Stimulated activated CD8-positive, alpha-beta memory T cell treated with anti-CD3 and anti-CD28 coated beads, Interleukin-4, amount 100 ng/mL, for 4 hours (primary cell): ENCODE measurements at regions not wholly inside any gene's neighbourhood (a gene's known extent, or its start where the extent isn't known, plus 50 kb on each side); places are given as distances from the start of the nearest gene placed in this dataset.

Experiments
- DNase-seq, 2 donors: peaks; one replicate each; pipeline ENCODE4 v3.0.0-alpha.2; 2020; ENCODE audit warnings: low read depth in 2 of 2, low spot score in 1 of 2

DNA sequence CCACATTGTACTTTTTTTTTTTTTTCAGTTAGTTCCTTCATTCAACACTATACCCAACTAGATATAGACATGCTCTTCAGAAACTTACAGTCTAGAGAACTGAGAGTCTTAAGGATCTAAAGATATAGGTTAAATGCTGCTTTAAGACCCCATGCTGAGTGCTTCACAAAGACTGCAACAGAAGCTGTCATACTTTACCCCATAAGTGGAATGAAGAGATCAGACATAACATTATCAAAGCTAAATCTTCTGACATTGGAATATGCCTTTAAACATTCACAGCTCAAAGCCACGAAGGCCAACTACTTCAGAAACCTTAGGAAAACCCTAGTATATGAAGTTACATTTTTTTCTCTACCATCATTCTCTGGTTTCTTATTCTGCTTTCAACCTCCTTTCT is 666.4 kb downstream of the KCNT2 start:
- DNase-seq, result no peak

DNA sequence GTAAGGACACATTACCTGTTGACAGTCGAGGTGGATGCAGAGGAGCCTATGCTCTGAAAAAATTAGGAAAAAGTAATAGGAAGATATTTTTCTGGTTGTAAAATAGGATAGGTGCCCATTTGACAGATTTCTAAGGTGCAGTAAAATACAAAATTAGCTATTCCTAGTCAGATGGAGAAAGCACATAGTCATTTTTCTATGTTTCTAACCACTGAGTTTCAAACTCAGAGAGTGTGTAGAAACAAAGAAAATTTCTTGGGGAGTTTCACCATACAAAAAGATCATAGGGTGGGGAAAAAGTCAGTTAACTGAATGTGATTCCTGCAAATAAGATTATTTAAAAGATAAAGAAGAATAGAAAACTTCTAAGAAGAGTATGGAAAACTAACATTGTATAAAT is 666.9 kb downstream of the KCNT2 start:
- DNase-seq, result no peak

DNA sequence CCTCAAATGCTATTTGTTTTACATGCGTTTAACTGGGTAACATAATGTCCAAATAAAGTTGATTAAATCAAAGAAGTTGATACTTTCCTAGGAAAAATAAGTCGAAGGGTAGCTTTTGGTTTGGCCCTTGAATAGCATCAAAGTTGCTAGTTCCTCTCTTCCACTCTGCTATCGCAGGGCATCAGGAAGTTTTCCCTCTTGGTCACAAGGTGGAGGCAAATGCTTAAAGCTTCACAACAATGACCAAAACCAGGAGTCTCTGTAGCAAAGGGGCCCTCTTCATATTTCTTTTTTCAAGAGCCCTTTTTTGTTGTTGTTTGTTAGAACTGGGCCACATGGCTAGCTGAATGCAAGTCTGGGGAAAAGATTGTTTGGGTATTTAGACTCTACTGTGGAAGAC is 668.4 kb downstream of the KCNT2 start:
- DNase-seq, result no peak

DNA sequence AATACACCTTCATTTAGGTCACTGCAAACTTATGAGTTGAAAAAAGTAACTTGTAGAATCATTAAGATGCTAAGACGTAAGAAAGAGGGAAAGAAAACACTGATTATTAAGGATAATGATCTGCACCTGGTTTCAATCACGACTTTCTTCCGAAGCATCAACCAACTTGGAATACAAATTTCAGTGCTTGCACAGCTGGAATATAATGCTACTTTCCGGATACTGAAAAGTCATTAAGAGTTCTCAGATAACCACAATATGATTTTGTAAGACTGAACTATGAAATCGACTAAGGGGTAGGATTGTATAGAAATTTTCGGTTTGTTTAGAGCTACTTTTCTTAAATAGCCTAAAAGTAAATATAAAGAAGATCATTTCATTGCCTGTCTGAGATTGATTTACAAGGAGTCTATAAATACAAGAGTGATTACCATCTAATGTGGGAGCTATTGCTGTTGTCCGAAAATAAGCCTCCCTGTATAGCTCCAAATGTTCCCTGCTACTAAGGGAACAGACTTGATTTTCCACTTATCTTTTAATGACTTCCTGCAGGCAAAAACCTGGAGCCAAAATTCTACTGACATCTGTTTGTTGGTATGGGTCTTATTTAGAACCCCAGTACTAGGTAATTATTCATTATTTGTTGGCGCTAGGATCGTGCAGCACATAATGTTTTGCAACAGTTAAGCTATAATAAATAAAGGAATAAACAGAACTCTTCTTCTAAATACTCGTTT is 673.3 kb downstream of the KCNT2 start:
- no peak for DNase-seq

DNA sequence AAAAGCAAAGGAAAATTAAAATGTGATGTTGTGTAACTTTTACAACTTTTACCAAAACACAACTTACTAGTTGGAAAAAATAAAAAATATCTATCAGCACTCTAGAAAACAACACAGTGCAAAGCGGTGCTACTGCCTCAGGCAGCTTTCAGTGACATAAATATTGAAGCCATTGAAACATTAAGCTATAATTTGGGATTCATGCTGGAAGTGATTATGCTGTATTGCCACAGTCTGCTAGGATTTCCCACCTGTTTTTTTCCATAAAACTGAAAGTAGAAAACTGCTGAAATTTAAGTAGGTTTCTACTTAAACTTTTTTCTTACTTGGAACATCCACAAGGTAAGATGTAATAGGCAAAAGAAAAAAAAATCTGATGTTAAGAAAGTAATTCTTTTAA is 674.4 kb downstream of the KCNT2 start:
- no peak for DNase-seq

DNA sequence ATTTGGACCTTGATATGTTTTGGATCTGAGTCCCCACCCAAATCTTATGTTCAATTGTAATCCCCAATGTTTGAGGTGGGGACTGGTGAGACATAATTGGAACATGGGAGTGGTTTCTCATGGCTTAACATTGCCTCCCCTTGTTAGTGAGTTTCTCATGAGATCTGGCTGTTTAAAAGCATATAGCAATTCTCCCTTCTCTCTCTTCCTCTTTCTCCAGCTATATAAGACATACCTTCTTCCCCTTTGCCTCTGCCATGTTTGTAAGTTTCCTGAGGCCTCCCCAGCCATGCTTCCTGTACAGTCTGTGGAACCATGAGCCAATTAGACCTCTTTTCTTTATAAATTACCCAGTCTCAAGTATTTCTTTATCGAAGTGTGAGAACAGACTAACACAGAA is 692.4 kb downstream of the KCNT2 start:
- DNase-seq, result no peak

DNA sequence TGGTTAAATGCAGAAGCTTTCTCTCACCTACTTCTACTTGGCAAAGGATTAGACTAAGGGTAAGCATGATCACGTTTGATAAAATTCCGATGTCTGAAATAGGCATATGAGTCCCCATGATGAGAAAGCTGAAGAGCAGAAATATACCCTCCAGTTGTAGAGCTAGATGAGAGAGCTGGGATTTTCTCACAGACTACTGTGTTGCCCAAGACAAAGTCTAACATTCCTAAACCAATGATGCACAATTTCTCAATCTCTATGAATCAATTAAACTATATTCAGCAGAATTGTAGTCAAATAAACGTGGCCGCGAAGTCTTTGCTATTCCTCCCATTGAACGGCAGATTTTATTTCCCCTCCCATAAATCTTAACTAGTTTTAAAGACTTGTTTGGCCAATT is 699.2 kb downstream of the KCNT2 start:
- DNase-seq, result no peak

DNA sequence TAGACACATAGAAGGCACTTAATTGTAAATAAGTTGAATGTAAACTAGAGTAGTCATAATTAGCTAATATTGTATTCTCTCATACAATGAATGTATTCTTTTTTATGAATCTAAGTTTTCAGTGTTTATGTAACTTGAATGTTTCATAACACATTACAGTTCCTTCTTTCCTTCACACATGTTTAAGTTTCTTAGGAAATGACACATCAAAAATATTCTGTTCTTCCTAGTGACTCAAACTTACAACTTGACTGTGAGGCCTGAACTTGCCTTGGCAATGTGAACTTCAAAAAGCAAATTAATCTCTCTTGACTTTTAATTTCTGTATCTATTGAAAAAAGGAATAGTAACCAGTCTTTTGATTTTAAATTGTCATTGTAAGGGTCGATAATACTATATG is 700.1 kb downstream of the KCNT2 start:
- DNase-seq, result no peak

DNA sequence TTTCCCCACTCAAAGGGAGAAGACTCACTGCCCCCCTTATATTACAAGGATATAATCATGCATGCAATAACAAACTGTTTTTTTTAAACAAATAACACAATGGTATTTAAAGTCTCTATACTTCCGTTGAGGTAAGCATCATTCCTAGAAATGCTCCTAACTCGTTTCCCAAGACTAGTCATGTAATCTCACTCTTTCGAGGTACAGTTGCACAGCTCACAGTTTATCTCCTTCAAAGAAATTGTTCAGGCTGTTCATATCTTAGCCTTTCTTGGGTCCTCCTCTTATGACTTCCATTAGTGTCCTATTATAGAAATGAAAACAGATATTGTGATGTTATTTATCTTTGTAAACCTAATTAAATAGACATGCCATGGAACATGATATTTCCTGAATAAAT is 705.0 kb downstream of the KCNT2 start:
- DNase-seq, result no peak

DNA sequence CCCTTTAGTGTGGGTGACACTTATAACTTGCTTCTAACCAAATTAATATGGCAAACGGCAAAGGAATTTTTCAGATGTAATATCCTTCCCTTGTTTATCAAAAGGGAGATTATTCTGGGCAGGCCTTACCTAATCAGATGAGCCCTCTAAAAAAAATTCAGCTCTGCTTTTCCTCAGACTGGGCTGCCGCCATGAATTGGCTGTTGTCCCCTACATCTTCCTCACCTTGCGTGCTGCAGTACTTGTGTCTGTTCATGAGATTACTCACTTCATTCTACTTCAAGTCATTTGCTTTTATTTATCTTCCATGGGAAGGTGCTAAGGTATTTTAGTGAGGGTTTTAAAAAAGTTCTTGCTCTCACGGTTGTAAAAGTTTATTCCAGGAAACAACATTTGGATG is 705.5 kb downstream of the KCNT2 start:
- DNase-seq, result no peak

DNA sequence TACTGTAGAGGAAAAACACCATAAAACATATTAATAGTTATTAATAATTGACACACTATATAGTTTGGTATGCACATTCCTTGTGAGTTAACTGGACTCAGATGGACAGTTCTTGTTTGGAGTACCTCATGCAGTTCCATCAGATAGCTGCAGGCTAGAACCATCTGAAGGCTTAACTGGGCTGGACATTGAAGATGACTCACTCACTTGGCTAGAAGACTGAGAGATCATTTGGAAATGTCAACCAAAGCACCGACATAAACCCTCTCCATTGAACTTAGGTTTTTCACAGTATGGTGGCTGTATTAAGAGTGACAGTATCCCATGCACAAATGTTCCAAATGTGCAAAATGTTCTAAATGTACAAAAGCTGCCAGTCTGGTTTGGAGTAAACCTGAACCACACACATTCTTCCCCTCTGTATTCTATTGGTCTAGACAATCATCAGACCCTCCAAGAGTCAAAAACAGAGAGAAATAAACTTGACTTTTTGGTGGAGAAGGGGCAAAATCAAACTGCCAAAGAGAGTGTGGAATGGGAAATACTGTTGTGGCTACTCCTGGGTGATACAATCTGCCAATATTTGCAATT is 708.4 kb downstream of the KCNT2 start:
- DNase-seq, result no peak

DNA sequence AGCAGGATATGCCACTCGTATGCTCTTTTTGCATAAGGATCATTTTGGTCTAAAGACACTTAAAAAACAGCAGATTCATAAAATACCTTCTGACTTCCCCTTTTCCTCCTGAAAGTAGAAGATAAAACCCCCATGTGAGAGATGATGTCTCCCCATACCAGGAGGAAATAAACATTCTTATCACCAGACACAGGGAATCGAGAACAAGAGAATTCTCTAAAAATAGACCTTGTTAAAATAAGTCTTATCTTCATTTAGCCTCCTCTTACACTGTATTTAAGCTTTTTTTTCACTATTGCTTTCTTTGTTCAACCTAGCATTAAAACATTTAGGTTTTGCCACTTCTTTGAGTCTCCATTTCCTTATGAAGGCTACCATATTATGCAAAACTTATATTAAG is 709.3 kb downstream of the KCNT2 start:
- DNase-seq, result no peak

DNA sequence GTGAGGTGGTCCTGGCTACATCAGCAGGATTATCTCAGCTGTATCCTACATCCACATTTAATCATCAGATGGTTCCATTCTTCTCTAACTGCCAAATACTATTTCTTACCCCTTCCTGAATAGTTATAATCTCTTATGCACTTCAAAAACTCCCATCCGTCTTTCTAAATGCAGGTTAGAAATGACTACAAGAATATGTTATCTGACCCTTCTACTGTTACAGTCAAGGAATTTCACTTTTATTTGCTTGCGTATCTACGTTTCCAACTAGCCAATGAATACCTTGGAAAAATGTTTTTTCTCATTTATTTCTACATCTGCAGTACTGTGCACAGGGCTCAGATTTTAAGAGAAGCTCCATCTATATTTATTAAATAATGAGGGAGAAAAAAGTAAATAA is 709.9 kb downstream of the KCNT2 start:
- DNase-seq, result no peak

DNA sequence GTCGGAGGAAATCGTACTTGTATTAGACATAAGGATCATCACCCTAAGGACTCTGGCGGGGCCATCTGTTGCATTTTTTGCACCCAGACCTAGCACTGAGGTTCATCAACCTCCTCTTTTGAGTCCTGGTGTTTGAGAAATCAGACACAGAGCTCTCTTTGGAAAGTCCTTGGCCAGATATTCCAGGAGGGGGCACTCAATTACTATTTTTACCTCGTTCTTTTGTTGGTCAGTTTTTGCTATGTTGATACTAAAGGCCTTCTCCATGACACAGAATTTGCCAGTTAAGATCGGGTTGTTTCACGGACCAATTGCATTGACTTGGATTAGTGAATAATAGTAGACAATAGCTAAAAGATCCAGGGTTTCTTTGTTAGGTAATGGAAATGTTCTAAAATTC is 711.2 kb downstream of the KCNT2 start:
- no peak for DNase-seq

DNA sequence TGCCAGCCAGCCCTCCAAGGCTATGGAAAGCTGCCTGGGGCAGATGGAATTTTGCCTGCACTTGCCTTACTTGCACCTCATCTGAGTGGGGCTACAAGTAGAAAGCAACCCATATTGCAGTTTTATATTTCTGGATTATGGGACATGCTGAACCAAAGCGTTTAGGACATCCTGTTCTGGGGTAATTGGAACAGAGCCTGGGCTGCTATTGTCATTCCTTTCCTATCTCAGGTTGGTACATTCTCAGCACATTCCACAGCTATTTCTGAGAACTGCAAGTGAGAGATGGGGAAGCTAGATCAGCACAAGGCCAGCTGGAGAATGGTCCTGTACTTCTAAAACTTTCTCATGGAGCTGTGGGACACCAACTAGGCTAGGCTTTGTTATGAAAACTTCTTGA is 713.8 kb downstream of the KCNT2 start:
- DNase-seq, result no peak

DNA sequence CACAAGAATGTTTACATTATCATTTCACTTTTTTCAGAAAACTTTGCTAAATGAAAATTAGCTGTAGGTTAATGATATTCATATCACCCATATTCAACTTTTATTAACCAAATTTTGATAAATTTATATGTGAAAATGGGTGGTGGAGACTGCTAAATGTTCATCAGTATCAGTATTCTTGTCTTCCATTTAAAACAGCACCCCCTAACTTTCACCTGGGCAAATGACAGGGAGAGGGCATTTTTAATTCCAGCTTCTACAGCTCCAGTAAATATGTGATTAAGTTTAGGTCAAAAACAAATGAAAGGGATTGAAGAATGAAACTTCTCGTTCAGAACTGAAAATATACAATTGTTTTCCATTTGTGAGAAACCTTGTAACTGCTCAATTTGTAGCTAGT is 722.2 kb downstream of the KCNT2 start:
- DNase-seq, result no peak

DNA sequence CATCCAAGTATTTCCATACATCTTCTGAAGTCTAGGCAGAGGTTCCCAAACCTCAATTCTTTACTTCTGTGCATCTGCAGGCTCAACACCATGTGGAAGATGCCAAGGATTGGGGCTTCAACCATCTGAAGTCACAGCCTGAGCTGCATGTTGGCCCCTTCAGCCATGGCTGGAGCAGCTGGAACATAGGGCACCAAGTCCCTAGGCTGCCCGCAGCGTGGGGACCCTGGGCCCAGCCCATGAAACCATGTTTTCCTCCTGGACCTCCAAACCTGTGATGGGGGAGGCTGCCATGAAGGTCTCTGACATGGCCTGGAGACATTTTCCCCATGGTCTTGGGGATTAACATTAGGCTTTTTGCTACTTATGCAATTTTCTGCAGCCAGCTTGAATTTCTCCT is 729.8 kb downstream of the KCNT2 start:
- DNase-seq, result no peak

DNA sequence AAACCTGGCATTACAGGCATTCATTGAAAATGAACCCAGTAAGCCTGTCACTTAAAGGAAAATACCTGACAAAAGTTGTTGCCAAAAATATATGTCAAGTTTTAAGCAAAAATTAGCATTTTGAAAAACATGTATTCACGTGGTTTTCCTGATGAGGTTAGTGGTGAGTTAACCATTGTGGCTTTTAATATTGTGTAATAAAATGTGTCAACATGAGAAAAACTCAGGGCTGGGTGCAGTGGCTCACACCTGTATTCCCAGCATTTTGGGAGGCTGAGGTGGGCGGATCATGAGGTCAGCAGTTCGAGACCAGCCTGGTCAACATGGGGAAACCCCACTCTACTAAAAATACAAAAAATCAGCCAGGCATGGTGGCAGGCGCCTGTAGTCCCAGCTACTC is 731.4 kb downstream of the KCNT2 start:
- no peak for DNase-seq

DNA sequence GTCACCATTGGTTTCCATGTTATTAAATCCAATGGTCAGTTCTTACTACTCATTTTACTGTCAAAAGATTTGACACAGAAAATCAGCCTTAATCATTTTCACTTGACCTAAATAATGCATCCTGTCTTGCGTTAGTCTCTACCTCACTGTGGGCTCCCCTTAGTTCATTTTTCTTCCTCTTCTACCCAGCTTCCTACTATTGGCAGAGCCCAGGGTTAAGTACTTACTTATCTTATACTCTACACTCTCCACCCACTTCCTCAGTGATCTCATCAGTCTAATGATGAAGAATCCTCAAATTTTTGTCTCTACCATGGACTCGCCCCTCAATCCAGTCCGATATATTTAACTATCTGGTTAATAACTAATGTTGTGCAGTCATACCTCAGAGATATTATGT is 735.9 kb downstream of the KCNT2 start:
- no peak for DNase-seq

DNA sequence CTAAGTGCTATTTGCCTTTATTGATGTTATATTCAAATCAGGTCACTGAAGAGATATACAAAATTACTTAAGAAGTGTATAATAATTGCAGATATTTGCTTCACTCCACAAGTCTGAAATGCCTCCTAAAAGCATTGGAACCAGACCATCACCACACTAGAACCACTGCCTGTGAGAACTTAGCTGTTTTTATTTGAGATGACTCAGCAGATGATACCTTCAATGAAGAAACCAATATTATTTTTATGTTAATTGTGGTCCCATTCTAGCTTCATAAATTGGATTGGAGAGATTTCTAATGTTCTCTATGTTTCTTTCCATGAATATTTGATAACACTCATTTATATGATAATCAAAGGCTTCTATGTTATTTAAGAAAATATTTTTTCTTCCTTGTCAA is 740.6 kb downstream of the KCNT2 start:
- no peak for DNase-seq

DNA sequence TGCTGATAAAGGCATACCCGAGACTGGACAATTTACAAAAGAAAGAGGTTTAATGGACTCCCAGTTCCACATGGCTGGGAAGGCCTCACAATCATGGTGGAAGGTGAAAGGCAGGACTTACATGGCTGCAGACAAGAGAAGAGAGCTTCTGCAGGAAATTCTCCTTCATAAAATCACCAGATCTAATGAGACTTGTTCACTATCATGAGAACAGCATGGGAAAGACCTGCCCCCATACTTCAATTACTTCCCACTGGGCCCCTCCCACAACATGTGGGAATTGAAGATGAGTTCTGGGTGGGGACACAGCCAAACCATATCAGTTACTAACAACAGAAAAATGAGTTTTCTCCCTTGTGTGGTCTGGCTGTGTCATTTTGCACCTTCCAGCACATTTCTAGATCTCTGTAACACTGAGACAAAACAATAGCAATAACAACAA is 741.4 kb downstream of the KCNT2 start:
- no peak for DNase-seq

DNA sequence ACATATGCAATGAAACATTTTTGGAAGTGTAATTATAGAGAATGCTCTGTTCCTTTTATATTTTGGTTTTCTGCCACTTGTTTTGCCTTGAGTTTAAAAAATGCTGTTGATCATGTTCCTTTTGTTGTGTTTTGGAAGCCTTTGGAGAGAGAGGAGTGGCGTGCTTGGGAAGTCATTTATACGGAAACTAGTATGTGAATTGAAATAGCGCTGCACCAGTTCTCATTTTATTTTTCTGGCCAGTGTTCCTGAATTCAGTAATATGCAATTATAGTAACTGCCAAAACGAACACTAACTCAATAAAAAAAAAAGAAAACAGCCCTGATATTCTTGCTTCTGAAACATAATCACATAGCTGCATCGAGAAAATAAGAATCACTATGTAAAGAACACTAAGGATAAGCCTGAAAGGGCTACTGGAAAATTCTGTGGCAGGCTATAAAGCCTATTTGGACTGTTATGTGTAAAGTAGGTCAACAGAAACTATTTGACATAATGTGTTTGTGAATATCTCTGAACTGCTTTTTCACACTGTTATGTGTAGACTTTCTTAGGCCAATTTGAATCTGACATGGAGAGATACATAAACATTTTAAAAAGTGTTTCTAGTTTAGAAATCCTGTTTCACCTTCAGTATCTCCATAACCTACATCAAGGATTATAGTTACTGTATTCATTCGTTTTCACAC is 742.0 kb downstream of the KCNT2 start:
- no peak for DNase-seq

DNA sequence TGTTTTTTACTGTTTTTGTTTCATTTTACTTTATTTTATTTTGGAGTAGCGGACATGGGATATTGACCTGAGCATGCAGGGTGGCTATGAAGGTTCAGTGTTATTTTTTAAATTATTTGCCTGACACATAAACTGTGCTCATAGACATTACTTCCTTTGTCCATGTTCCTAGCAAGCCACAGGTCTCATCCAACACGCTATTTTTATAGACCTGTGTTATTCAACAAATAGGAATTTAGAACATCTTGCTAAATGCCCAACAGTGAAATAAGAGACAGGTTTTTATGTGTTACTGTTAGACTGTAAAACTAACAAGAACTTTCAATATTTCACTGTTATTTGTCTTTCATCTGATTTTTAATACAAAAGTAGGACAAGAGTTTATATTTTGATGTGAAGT is 756.4 kb downstream of the KCNT2 start:
- DNase-seq, result no peak
